Upper lobe of left lung (tissue), 6 donors: ENCODE measurements at regions not wholly inside any gene's neighbourhood (a gene's known extent, or its start where the extent isn't known, plus 50 kb on each side); places are given as distances from the start of the nearest gene placed in this dataset.

Experiments
- ATAC-seq, 2 donors: fragments of 200-7000 bp; cut with Tn5 transposase; one replicate each; pipeline ENCODE4 v1.9.1; 2022; ENCODE audit warnings: mild to moderate bottlenecking in 2 of 2, moderate library complexity in 2 of 2; ENCODE audit not compliant: low FRiP score in 2 of 2
- DNase-seq, 2 donors: peaks; one replicate each; pipeline ENCODE4 v3.0.0-alpha.2; 2019 to 2020
- H3K27ac ChIP-seq, 4 donors: fragments of 200-600 bp; sonication (generic); one replicate each; pipeline ENCODE4 v1.5.1; 2016 to 2019
- H3K27me3 ChIP-seq, 4 donors: fragments of 200-600 bp; sonication (generic); one replicate each; pipeline ENCODE4 v1.5.1; 2017 to 2019
- H3K36me3 ChIP-seq, 4 donors: fragments of 200-600 bp; sonication (generic); one replicate each; pipeline ENCODE4 v1.5.1; 2016 to 2019
- H3K4me1 ChIP-seq, 4 donors: fragments of 200-600 bp; sonication (generic); one replicate each; pipeline ENCODE4 v1.5.1; 2018 to 2019
- H3K4me3 ChIP-seq, 4 donors: fragments of 200-600 bp; sonication (generic); one replicate each; pipeline ENCODE4 v1.5.1; 2017 to 2019; ENCODE audit warnings: mild to moderate bottlenecking in 2 of 4, moderate library complexity in 1 of 4
- H3K9me3 ChIP-seq, 4 donors: fragments of 200-600 bp; sonication (generic); one replicate each; pipeline ENCODE4 v1.5.1; 2018 to 2019
- CTCF ChIP-seq, 6 experiments: fragments of 450-650 bp in 4 of 6; fragments of 200-600 bp in 2 of 6; sonication (generic) in 2 of 6; IDR thresholded peaks; one replicate each; pipeline ENCODE4 v1.5.1; 2016 to 2019; ENCODE audit warnings: antibody characterized with exemption in 6 of 6
- EP300 ChIP-seq, 4 donors: sonication (generic); formaldehyde crosslinking; IDR thresholded peaks; one replicate each; pipeline ENCODE4 v1.5.1; 2017; ENCODE audit warnings: antibody characterized with exemption in 4 of 4, control low read depth in 2 of 4
- POLR2A ChIP-seq, 4 donors: fragments of 450-650 bp; IDR thresholded peaks; one replicate each; pipeline ENCODE4 v1.5.1; 2016 to 2017; ENCODE audit warnings: antibody characterized with exemption in 4 of 4, mild to moderate bottlenecking in 2 of 4
- POLR2AphosphoS5 ChIP-seq, 2 donors: sonication (generic); formaldehyde crosslinking; IDR thresholded peaks; one replicate each; pipeline ENCODE4 v1.5.1; 2017; ENCODE audit warnings: antibody characterized with exemption in 2 of 2
- WGBS, 2 donors: methylation state at CpG; one replicate each; pipeline ENCODE4 v1.1.5; 2017 to 2018; 5-methylcytosine and 5-hydroxymethylcytosine counted together
- donor health status: DM: no; HTN: no; CAD: no; lungs with moderate emphysema.
- donor health status: DM: no; HTN: yes; CAD: no; lungs with severe emphysema.

DNA sequence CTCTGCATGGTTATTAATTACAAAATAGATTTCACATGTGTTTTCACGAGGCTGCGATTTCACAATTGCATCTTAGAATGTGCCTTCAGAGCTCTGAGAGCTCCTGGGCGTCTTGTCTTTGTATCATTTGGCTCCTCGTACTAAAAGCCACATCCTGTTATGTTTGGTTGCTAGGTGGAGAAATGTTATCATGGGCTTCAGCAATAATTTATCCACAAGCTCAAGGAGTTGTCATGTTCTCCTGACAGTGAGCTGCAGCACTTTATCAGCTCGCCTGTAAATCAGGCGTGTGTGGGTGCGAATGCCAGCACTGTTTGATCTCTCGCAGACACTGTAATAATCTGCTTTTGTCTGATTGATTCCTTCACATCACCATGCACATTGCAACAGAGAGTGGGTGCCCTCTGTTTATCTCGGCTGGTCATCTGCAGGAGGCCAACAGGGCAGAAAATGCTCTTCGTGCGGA lies 218.6 kb upstream of the ZFP64 start:
- ATAC-seq (peak in 1 of 2 donors; percentile 91), DNase-seq (no peak)
- Histone ChIP-seq H3K4me1 (peaks cover 0 to 8% (median 0%) of the 10 kb centered on the region in 4 donors), H3K4me3 (no peak overlapping the region), H3K27ac (no peak overlapping the region), H3K36me3 (no peaks in the 10 kb centered on the region), H3K27me3 (no peaks in the 10 kb centered on the region), H3K9me3 (no peaks in the 10 kb centered on the region)
- no peak for TF ChIP-seq POLR2A (IDR thresholded peaks at IDR 0.05)
- no peak for TF ChIP-seq EP300 (IDR thresholded peaks at IDR 0.05)
- TF ChIP-seq CTCF (IDR thresholded peaks at IDR 0.05), result no peak
- no peak for TF ChIP-seq POLR2AphosphoS5 (IDR thresholded peaks at IDR 0.05)
- 32 to 39% methylated on average over 11 of the region's 11 CpGs for WGBS, 2 donors

DNA sequence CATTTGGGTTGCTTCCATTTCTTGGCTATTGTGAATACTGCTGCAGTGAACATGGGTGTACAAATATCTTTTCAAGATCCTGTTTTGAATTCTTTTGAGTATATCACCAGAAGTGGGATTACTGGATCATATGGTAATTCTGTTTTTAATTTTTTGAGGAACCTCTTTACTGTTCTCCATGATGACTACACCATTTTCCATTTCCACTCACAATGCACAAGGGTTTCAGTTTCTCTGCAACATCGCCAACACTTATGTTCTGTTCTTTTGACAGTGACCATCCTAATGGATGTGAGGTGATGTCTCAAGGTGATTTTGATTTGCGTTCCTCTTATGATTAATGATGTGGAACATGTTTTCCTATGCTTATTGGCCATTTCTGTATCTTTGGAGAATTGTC lies 214.4 kb upstream of the ZFP64 start:
- WGBS, 2 donors, result 79 to 90% methylated on average over 2 of the region's 2 CpGs
- Histone ChIP-seq H3K27ac (no peak overlapping the region), H3K27me3 (no peaks in the 10 kb centered on the region), H3K9me3 (no peaks in the 10 kb centered on the region), H3K4me1 (peaks cover 0 to 8% (median 0%) of the 10 kb centered on the region in 4 donors), H3K36me3 (no peaks in the 10 kb centered on the region), H3K4me3 (no peak overlapping the region)
- ATAC-seq, result no peak
- TF ChIP-seq POLR2AphosphoS5 (IDR thresholded peaks at IDR 0.05), result no peak
- TF ChIP-seq EP300 (IDR thresholded peaks at IDR 0.05), result no peak
- TF ChIP-seq CTCF (IDR thresholded peaks at IDR 0.05), result no peak
- no peak for TF ChIP-seq POLR2A (IDR thresholded peaks at IDR 0.05)
- no peak for DNase-seq

DNA sequence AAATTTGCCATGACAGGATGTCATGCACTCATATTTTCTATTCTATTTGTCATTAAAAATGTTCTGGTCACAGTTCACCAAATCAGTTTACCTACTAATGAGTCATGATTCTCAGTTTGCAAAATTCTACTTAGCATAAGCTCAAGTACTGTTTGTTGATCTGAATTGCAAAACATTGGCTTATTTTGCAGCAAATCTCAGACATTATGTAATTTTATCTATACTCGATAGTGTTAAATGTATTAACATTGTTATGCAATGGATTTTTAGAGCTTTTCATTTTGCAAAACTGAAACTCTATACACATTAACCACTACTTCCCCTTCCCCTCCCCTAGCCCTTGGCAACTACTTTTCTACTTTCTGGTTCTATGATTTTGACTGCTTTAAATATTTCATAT lies 213.8 kb upstream of the ZFP64 start:
- no peak for TF ChIP-seq POLR2AphosphoS5 (IDR thresholded peaks at IDR 0.05)
- 26 to 33% methylated on average over 1 of the region's 1 CpG for WGBS, 2 donors
- no peaks in the 10 kb centered on the region for H3K9me3 ChIP-seq
- H3K36me3 ChIP-seq, result no peaks in the 10 kb centered on the region
- DNase-seq, result no peak
- H3K4me1 ChIP-seq, result peaks cover 0 to 8% (median 0%) of the 10 kb centered on the region in 4 donors
- H3K4me3 ChIP-seq, result no peak overlapping the region
- H3K27me3 ChIP-seq, result no peaks in the 10 kb centered on the region
- ATAC-seq, result peak in 1 of 2 donors; percentile 51
- H3K27ac ChIP-seq, result no peak overlapping the region

DNA sequence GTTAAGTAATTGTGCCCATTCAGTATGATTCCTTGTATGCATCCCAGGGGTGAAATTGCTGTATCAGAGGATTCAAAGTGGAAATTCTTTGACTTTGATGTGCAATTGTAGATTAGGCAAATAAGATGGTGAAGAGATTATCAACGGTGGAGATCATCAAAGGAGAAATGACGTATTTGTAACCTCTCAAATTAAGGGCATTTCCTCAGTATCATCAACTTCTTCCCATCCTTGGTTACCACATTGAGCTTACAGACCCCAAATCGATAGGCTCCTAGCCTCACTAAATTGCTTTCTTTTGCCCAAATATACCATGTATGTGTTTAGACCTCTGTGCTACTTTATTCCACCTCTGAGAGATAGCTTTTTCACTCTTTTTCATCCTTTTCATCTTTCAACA lies 213.1 kb upstream of the ZFP64 start:
- no peaks in the 10 kb centered on the region for H3K36me3 ChIP-seq
- no peak overlapping the region for H3K4me3 ChIP-seq
- WGBS, 2 donors, result 63 to 70% methylated on average over 3 of the region's 3 CpGs
- ATAC-seq, result no peak
- no peak for TF ChIP-seq POLR2A (IDR thresholded peaks at IDR 0.05)
- no peak for TF ChIP-seq CTCF (IDR thresholded peaks at IDR 0.05)
- no peak for TF ChIP-seq EP300 (IDR thresholded peaks at IDR 0.05)
- no peak for TF ChIP-seq POLR2AphosphoS5 (IDR thresholded peaks at IDR 0.05)
- H3K27me3 ChIP-seq, result no peaks in the 10 kb centered on the region
- H3K4me1 ChIP-seq, result peaks cover 0 to 8% (median 0%) of the 10 kb centered on the region in 4 donors
- peak overlapping the region in 1 of 4 donors; percentile 1 for H3K27ac ChIP-seq
- DNase-seq, result no peak
- no peaks in the 10 kb centered on the region for H3K9me3 ChIP-seq

DNA sequence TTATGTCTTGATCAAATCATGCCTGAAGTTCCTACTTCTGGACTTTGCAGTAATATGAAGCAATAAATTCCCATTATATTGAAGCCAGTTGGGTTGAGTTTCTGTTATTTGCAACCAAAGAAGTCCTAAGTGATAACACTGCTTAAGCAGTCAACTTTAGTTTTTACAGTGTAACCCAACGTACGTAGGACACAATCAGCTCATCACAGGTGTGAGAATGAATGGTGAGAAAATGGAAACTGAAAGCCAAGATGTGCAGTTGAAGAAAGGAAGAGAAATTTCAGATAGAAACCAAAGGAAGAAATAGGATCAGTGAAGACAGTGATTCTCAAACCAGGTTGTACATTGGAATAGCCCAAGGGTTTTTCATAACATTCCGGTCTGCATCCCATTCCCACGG lies 211.4 kb upstream of the ZFP64 start:
- H3K36me3 ChIP-seq, result no peaks in the 10 kb centered on the region
- H3K4me3 ChIP-seq, result no peak overlapping the region
- H3K4me1 ChIP-seq, result peaks cover 0 to 8% (median 0%) of the 10 kb centered on the region in 4 donors
- no peaks in the 10 kb centered on the region for H3K27me3 ChIP-seq
- no peak for DNase-seq
- WGBS, 2 donors, result 76 to 91% methylated on average over 4 of the region's 4 CpGs
- H3K9me3 ChIP-seq, result no peaks in the 10 kb centered on the region
- ATAC-seq, result no peak
- no peak overlapping the region for H3K27ac ChIP-seq
- TF ChIP-seq POLR2A (IDR thresholded peaks at IDR 0.05) (no peak), EP300 (IDR thresholded peaks at IDR 0.05) (no peak), CTCF (IDR thresholded peaks at IDR 0.05) (no peak), POLR2AphosphoS5 (IDR thresholded peaks at IDR 0.05) (no peak)
